ENCODE measurements at regions not wholly inside any gene's neighbourhood (a gene's known extent, or its start where the extent isn't known, plus 50 kb on each side); places are given as distances from the start of the nearest gene placed in this dataset.

GRCh38 chr13:112217431-112217830 is 150.5 kb downstream of the SOX1 start:
- Histone ChIP-seq H3K9me3 (ENCODE audit: insufficient read depth in 2 of 2, low read depth in 1 of 2, low read length in 1 of 2) (no peaks in the 10 kb centered on the region), H2AK5ac (ENCODE audit: low read depth, low read length) (no peak overlapping the region), H2BK5ac (ENCODE audit: low read depth, low read length) (no peak overlapping the region), H2AFZ (ENCODE audit: low read length) (no peak overlapping the region), H2BK15ac (ENCODE audit: low read length) (no peak overlapping the region), H4K5ac (ENCODE audit: insufficient read length, low read depth, low read length) (no peak overlapping the region), H3K36me3 (ENCODE audit: control insufficient read depth in 2 of 4, insufficient read depth in 4 of 4, low read length in 3 of 4) (no peaks in the 10 kb centered on the region), H4K91ac (replicated peaks; ENCODE audit: insufficient read length, low read length) (peak overlapping the region; percentile 77), H3K4me3 (ENCODE audit: extremely low read depth in 1 of 4, insufficient read depth in 2 of 4, low read depth in 3 of 4, low read length in 4 of 4) (no peak overlapping the region), H3K4ac (replicated peaks; ENCODE audit: insufficient read length, low read depth, low read length) (peak overlapping the region; percentile 47), H4K20me1 (replicated peaks in 1 of 2; ENCODE audit: control insufficient read depth in 1 of 2, insufficient read depth in 2 of 2, low read length in 2 of 2) (peaks cover 0 to 4% of the 10 kb centered on the region in 2 experiments), H2BK12ac (ENCODE audit: low read depth, low read length) (no peak overlapping the region; the same call in 1 of the 2 replicates), H3K27me3 (replicated peaks in 1 of 4; ENCODE audit: control insufficient read depth in 3 of 4, extremely low read depth in 1 of 4, insufficient read depth in 3 of 4, low read length in 3 of 4) (peaks cover 0 to 4% (median 0%) of the 10 kb centered on the region in 4 experiments; a peak in 2 of 7 replicates), H2BK20ac (ENCODE audit: low read length) (0 out of 2 replicates have a peak overlapping the region, but pooled peaks have one; percentile 0), H3K18ac (ENCODE audit: extremely low read depth, low read length) (no peak overlapping the region), H3K4me1 (replicated peaks in 1 of 4; ENCODE audit: control insufficient read depth in 3 of 4, insufficient read depth in 4 of 4, low read length in 3 of 4) (no peaks in the 10 kb centered on the region), H3K14ac (ENCODE audit: insufficient read length) (no peak overlapping the region), H3K23ac (ENCODE audit: insufficient read length) (no peak overlapping the region), H3K27ac (ENCODE audit: low read depth, low read length) (no peak overlapping the region), H3K4me2 (ENCODE audit: insufficient read depth in 1 of 2, low read depth in 2 of 2, low read length in 2 of 2) (no peak overlapping the region), H3K56ac (replicated peaks; ENCODE audit: insufficient read length, low read depth, low read length) (no peak overlapping the region), H2BK120ac (replicated peaks; ENCODE audit: low read depth, low read length) (peak overlapping the region; percentile 69), H3K9ac (replicated peaks in 1 of 4; ENCODE audit: extremely low read depth in 1 of 4, low read depth in 3 of 4, low read length in 3 of 4) (no peak overlapping the region), H3K23me2 (ENCODE audit: low read depth, low read length) (peaks cover 2% of the 10 kb centered on the region; the same call in 1 of the 2 replicates), H3K79me1 (ENCODE audit: low read depth, low read length) (no peaks in the 10 kb centered on the region), H4K8ac (ENCODE audit: extremely low read depth, insufficient read depth, low read length) (no peak overlapping the region), H3K79me2 (ENCODE audit: control insufficient read depth in 1 of 2, insufficient read depth in 2 of 2, low read length in 2 of 2) (peaks cover 0 to 3% of the 10 kb centered on the region in 2 experiments; a peak in 1 of 4 replicates)
- TF ChIP-seq E2F6 (IDR thresholded peaks at IDR 0.05) (no peak), RFX5 (IDR thresholded peaks at IDR 0.05; ENCODE audit: borderline replicate concordance, low read depth, low read length) (no peak), EGR1 (IDR thresholded peaks at IDR 0.05; ENCODE audit: borderline replicate concordance, low read depth, low read length) (no peak), BRCA1 (IDR thresholded peaks at IDR 0.05; ENCODE audit: low read depth, low read length) (no peak), SP1 (IDR thresholded peaks at IDR 0.05; ENCODE audit: low read depth, low read length) (no peak), CREB1 (IDR thresholded peaks at IDR 0.05) (no peak), HDAC2 (IDR thresholded peaks at IDR 0.05; ENCODE audit: borderline replicate concordance in 1 of 2, low read depth in 2 of 2, low read length in 2 of 2) (no peak), POLR2AphosphoS5 (IDR thresholded peaks at IDR 0.05; ENCODE audit: low read depth, low read length) (no peak), FOSL1 (IDR thresholded peaks at IDR 0.05; ENCODE audit: insufficient read depth, low read depth, low read length) (no peak), ASH2L (IDR thresholded peaks at IDR 0.05; ENCODE audit: low read length) (no peak), CBX5 (IDR thresholded peaks at IDR 0.05; ENCODE audit: low read depth, low read length) (no peak), BACH1 (IDR thresholded peaks at IDR 0.05; ENCODE audit: low read length) (no peak), SP4 (IDR thresholded peaks at IDR 0.05; ENCODE audit: low read length) (no peak), RBBP5 (IDR thresholded peaks at IDR 0.05; ENCODE audit: borderline replicate concordance, low read depth, low read length) (no peak), SUZ12 (IDR thresholded peaks at IDR 0.05; ENCODE audit: low read length) (no peak)
- CTCF ChIA-PET (ENCODE audit: partially characterized antibody) = no interaction called here
- WGBS, 2 experiments (ENCODE audit: extremely low coverage in 1 of 2, insufficient coverage in 1 of 2, insufficient read length in 1 of 2, insufficient replicate concordance in 2 of 2, low coverage in 1 of 2, low lambda C conversion rate in 2 of 2, missing lambda C conversion rate in 1 of 2) = 82% methylated on average over 7 of the region's 7 CpGs; no CpG with 5 or more reads in 1 of the 2 experiments
- POLR2A ChIA-PET (ENCODE audit: partially characterized antibody) = no interaction called here
- FAIRE-seq = no peak
- no peak for DNase-seq (ENCODE audit: low read depth in 1 of 2, low spot score in 2 of 2)
